Trophoblast cell (in vitro differentiated cells and primary cell): ENCODE measurements at regions not wholly inside any gene's neighbourhood (a gene's known extent, or its start where the extent isn't known, plus 50 kb on each side); places are given as distances from the start of the nearest gene placed in this dataset.

Experiments
- DNase-seq, 2 donors: peaks; one replicate each; pipeline ENCODE4 v3.0.0-alpha.2; 2016
- H2AFZ ChIP-seq: 2 replicates; pipeline ENCODE4 v1.6.1; 2013; ENCODE audit warnings: low read length, moderate library complexity, mild to moderate bottlenecking; ENCODE audit not compliant: insufficient read depth, poor library complexity
- H2AK5ac ChIP-seq: 2 replicates; pipeline ENCODE4 v1.6.1; 2013; ENCODE audit warnings: mild to moderate bottlenecking, low read length
- H2BK120ac ChIP-seq: 2 replicates; pipeline ENCODE4 v1.6.1; 2013; ENCODE audit warnings: low read length, mild to moderate bottlenecking, moderate library complexity; ENCODE audit not compliant: insufficient read depth, poor library complexity
- H2BK12ac ChIP-seq: 2 replicates; pipeline ENCODE4 v1.6.1; 2013; ENCODE audit warnings: mild to moderate bottlenecking, low read length, moderate library complexity
- H2BK5ac ChIP-seq: 2 replicates; pipeline ENCODE4 v1.6.1; 2013; ENCODE audit warnings: low read length, low read depth, moderate library complexity, mild to moderate bottlenecking; ENCODE audit not compliant: poor library complexity
- H3K14ac ChIP-seq: 2 replicates; pipeline ENCODE4 v1.6.1; 2013; ENCODE audit warnings: mild to moderate bottlenecking, low read length
- H3K18ac ChIP-seq: 2 replicates; pipeline ENCODE4 v1.6.1; 2013; ENCODE audit warnings: mild to moderate bottlenecking, low read length
- H3K23ac ChIP-seq: 2 replicates; pipeline ENCODE4 v1.6.1; 2013; ENCODE audit warnings: low read length
- H3K27ac ChIP-seq: 2 replicates; pipeline ENCODE4 v1.5.1; 2013; ENCODE audit warnings: low read depth, mild to moderate bottlenecking, inconsistent platforms, low read length, moderate library complexity
- H3K27me3 ChIP-seq: 2 replicates; pipeline ENCODE4 v1.6.1; 2013; ENCODE audit warnings: inconsistent platforms, mild to moderate bottlenecking, low read length, moderate library complexity; ENCODE audit not compliant: insufficient read depth
- H3K36me3 ChIP-seq, 2 experiments: 1 replicate in 1 of 2; 2 replicates in 1 of 2; pipeline ENCODE4 v1.6.1; 2013; ENCODE audit warnings: low read length in 2 of 2, mild to moderate bottlenecking in 2 of 2, moderate library complexity in 1 of 2; ENCODE audit not compliant: insufficient read depth in 2 of 2, control insufficient read depth in 1 of 2
- H3K4ac ChIP-seq: 2 replicates; pipeline ENCODE4 v1.6.1; 2013; ENCODE audit warnings: low read depth, mild to moderate bottlenecking, low read length, moderate library complexity
- H3K4me1 ChIP-seq, 2 experiments: 1 replicate in 1 of 2; 2 replicates in 1 of 2; pipeline ENCODE4 v1.6.1; 2013; ENCODE audit warnings: low read length in 2 of 2, mild to moderate bottlenecking in 2 of 2, moderate library complexity in 1 of 2; ENCODE audit not compliant: insufficient read depth in 2 of 2, control insufficient read depth in 1 of 2
- H3K4me2 ChIP-seq: 2 replicates; pipeline ENCODE4 v1.6.1; 2013; ENCODE audit warnings: inconsistent platforms, mild to moderate bottlenecking, low read length, moderate library complexity
- H3K4me3 ChIP-seq: 2 replicates; pipeline ENCODE4 v1.5.1; 2013; ENCODE audit warnings: mild to moderate bottlenecking, low read depth, low read length, inconsistent platforms
- H3K79me1 ChIP-seq: one replicate; pipeline ENCODE4 v1.6.1; 2013; ENCODE audit warnings: low read length
- H3K79me2 ChIP-seq: 2 replicates; pipeline ENCODE4 v1.6.1; 2013; ENCODE audit warnings: low read length, mild to moderate bottlenecking; ENCODE audit not compliant: control insufficient read depth, insufficient read depth, poor library complexity
- H3K9ac ChIP-seq: 2 replicates; pipeline ENCODE4 v1.6.1; 2013; ENCODE audit warnings: mild to moderate bottlenecking, low read length
- H3K9me3 ChIP-seq: 2 replicates; pipeline ENCODE4 v1.6.1; 2013; ENCODE audit warnings: low read depth, mild to moderate bottlenecking, control low read depth, inconsistent platforms, low read length; ENCODE audit not compliant: insufficient read depth
- H4K12ac ChIP-seq: 2 replicates; pipeline ENCODE4 v1.6.1; 2013; ENCODE audit warnings: low read depth, mild to moderate bottlenecking, low read length, moderate library complexity
- H4K8ac ChIP-seq: 2 replicates; pipeline ENCODE4 v1.6.1; 2013; ENCODE audit warnings: low read depth, mild to moderate bottlenecking, low read length, moderate library complexity
- H4K91ac ChIP-seq: one replicate; pipeline ENCODE4 v1.6.1; 2013; ENCODE audit warnings: low read depth, mild to moderate bottlenecking, low read length, moderate library complexity
- WGBS: extraction: QIAGEN DNeasy Blood & Tissue Kit; methylation state at CpG from one replicate; pipeline ENCODE4 v1.1.7; 2013; ENCODE audit warnings: missing lambda C conversion rate; ENCODE audit not compliant: insufficient read length, insufficient coverage; ENCODE audit errors: extremely low coverage; 5-methylcytosine and 5-hydroxymethylcytosine counted together

DNA sequence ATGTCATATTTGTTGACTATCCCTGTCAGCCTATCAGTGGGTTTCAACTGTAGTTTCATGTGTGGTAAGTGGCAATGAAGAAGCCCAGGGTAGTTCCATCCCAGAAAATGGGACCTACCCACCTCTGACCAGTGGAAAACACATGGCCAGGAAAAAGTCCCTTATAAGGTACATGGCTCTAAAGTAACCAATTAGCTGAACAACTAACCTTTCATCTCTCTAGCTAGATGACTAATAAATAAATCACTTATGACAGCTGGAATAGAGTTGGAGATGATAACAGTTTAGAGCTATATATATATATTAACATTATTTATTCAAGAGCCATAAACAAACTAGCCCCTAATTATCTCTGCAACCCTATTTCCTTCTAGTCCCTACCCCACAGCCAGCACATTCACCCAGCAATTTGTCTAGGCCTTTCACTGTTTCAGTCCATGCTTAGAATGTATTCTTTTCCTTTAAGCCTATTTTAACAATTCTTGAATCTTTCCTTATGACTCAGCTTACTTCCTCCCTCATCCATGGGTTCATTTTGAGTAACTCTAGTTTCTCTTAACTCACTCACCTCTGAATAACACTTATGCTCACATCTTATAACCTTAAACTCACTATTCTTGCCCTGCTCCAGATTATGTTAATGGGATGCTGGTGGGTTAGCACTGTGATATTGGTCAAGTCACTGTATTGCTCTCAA is 83.7 kb downstream of the TNFSF18 start:
- no peak overlapping the region for H3K27ac ChIP-seq
- H3K4me3 ChIP-seq = no peak overlapping the region
- no peak overlapping the region for H3K18ac ChIP-seq
- no peak overlapping the region for H4K8ac ChIP-seq
- no peaks in the 10 kb centered on the region for H3K9me3 ChIP-seq
- H3K14ac ChIP-seq = no peak overlapping the region
- H3K4me1 ChIP-seq = peaks cover 2 to 11% of the 10 kb centered on the region in 2 experiments
- DNase-seq = no peak
- no peak overlapping the region for H3K4ac ChIP-seq
- no peak overlapping the region for H3K4me2 ChIP-seq
- no peak overlapping the region for H4K91ac ChIP-seq
- H3K27me3 ChIP-seq = no peaks in the 10 kb centered on the region
- no peak overlapping the region for H2BK5ac ChIP-seq
- no peak overlapping the region for H3K23ac ChIP-seq
- H2BK12ac ChIP-seq = peak overlapping the region; percentile 66
- no peaks in the 10 kb centered on the region for H3K79me2 ChIP-seq
- no peak overlapping the region for H2AK5ac ChIP-seq
- H3K36me3 ChIP-seq = no peaks in the 10 kb centered on the region
- H4K12ac ChIP-seq = no peak overlapping the region
- H2BK120ac ChIP-seq = no peak overlapping the region
- H3K79me1 ChIP-seq = peaks cover 5% of the 10 kb centered on the region
- H3K9ac ChIP-seq = no peak overlapping the region
- H2AFZ ChIP-seq = no peak overlapping the region

DNA sequence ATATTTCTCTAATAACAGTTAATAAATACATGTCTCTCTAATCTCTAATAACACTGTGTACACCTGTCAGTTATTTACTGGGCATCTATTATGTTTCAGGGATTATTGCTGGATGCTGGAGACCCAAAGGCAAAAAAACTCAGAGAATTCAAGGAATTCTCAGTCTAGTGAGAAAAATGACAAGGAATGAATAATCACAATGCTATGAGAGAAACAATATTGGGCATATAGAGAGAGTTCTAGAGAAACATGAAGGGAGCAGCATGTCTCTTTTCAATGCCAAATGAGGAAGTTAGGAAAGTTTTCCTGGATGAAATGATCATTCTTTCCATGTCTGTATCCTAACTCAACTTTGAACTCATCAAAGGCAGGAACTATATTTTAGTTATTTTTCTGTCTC is 82.8 kb downstream of the TNFSF18 start:
- Histone ChIP-seq H4K91ac (no peak overlapping the region), H3K27me3 (no peaks in the 10 kb centered on the region), H3K4me2 (no peak overlapping the region), H3K9ac (no peak overlapping the region), H2BK12ac (no peak overlapping the region), H3K36me3 (no peaks in the 10 kb centered on the region), H4K8ac (no peak overlapping the region), H2AFZ (no peak overlapping the region), H2AK5ac (no peak overlapping the region), H3K9me3 (no peaks in the 10 kb centered on the region), H3K27ac (no peak overlapping the region), H3K79me1 (peaks cover 8% of the 10 kb centered on the region), H3K14ac (no peak overlapping the region), H4K12ac (no peak overlapping the region), H3K79me2 (no peaks in the 10 kb centered on the region), H3K4me3 (no peak overlapping the region), H2BK5ac (no peak overlapping the region), H3K4me1 (peaks cover 5 to 13% of the 10 kb centered on the region in 2 experiments), H3K18ac (no peak overlapping the region), H3K23ac (no peak overlapping the region), H3K4ac (no peak overlapping the region), H2BK120ac (no peak overlapping the region)
- peak in 1 of 2 donors; percentile 44 for DNase-seq

DNA sequence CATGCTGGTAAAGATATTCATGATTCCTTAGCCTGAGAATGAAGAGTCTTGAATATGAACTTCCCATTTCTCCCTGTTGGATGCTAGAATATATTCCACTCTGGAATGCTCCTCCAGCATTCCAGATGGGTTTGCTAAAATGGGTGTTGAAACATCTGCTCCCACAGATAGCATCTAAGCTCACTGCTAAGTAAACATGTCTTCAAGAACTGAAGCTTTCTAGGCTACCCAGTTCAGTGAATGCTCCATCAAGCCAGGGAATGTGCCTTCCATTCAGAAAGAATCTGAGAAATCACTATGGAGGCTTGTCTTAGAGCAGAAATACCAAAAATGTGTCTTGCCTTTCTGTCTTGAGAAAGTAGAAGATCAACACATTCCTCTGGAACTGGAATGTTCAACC is 81.1 kb downstream of the TNFSF18 start:
- peak; percentile 64 to 91 for DNase-seq
- Histone ChIP-seq H3K9ac (no peak overlapping the region), H4K91ac (no peak overlapping the region), H4K8ac (no peak overlapping the region), H2AK5ac (no peak overlapping the region), H3K18ac (no peak overlapping the region), H3K27me3 (no peaks in the 10 kb centered on the region), H3K79me1 (peaks cover 10% of the 10 kb centered on the region), H3K23ac (no peak overlapping the region), H4K12ac (no peak overlapping the region), H3K4ac (no peak overlapping the region), H3K27ac (peak overlapping the region; percentile 71), H3K4me3 (no peak overlapping the region), H3K9me3 (no peaks in the 10 kb centered on the region), H2BK5ac (no peak overlapping the region), H3K14ac (no peak overlapping the region), H2AFZ (no peak overlapping the region), H3K4me2 (no peak overlapping the region), H3K79me2 (no peaks in the 10 kb centered on the region), H3K4me1 (peaks cover 5 to 13% of the 10 kb centered on the region in 2 experiments), H2BK120ac (no peak overlapping the region), H2BK12ac (no peak overlapping the region), H3K36me3 (no peaks in the 10 kb centered on the region)

DNA sequence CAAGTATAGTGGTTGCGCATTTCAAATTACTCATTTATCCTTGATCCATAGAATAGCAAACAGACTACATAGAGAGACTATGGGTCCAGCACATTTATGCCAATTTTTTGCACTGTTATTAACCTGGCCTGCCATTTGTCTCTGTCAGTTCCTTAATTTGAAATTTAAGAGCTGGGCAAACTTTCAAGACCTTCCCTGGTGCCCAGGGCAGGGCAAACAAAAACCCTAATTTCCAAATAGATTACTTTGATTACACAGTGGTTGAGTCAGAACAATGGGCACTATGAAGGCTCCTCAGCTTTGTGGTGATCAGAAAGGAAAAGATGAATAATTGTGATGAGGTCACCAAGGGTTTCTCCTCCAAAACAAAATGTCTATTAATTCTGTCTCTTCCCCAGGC is 80.6 kb downstream of the TNFSF18 start:
- DNase-seq = no peak
- H3K9ac ChIP-seq = no peak overlapping the region
- peak overlapping the region; percentile 72 for H2BK5ac ChIP-seq
- H3K79me1 ChIP-seq = peaks cover 10% of the 10 kb centered on the region
- no peak overlapping the region for H3K14ac ChIP-seq
- peak overlapping the region; percentile 35 for H4K91ac ChIP-seq
- WGBS = no CpG with 5 or more reads among the region's 1 CpG
- H3K36me3 ChIP-seq = no peaks in the 10 kb centered on the region
- no peak overlapping the region for H3K23ac ChIP-seq
- peak overlapping the region; percentile 30 for H2BK12ac ChIP-seq
- peak overlapping the region; percentile 71 for H3K27ac ChIP-seq
- no peaks in the 10 kb centered on the region for H3K27me3 ChIP-seq
- H3K4me2 ChIP-seq = no peak overlapping the region
- H3K4ac ChIP-seq = no peak overlapping the region
- no peak overlapping the region for H2AK5ac ChIP-seq
- no peaks in the 10 kb centered on the region for H3K79me2 ChIP-seq
- peaks cover 5 to 13% of the 10 kb centered on the region in 2 experiments for H3K4me1 ChIP-seq
- no peak overlapping the region for H4K8ac ChIP-seq
- peak overlapping the region; percentile 43 for H2BK120ac ChIP-seq
- H3K4me3 ChIP-seq = no peak overlapping the region
- no peak overlapping the region for H2AFZ ChIP-seq
- no peaks in the 10 kb centered on the region for H3K9me3 ChIP-seq
- H3K18ac ChIP-seq = no peak overlapping the region
- H4K12ac ChIP-seq = no peak overlapping the region
